SIG-M5 (cell line): ENCODE measurements at regions not wholly inside any gene's neighbourhood (a gene's known extent, or its start where the extent isn't known, plus 50 kb on each side); places are given as distances from the start of the nearest gene placed in this dataset.
"Not testable (repeated sequence)": the region's sequence is repeated elsewhere in the genome, so short reads cannot be mapped to it uniquely, and the experiment has no call there.

Source experiments
- DNase-seq: peaks from one replicate; lab custom pipeline; 2025; lab: John Stamatoyannopoulos, UW

DNA sequence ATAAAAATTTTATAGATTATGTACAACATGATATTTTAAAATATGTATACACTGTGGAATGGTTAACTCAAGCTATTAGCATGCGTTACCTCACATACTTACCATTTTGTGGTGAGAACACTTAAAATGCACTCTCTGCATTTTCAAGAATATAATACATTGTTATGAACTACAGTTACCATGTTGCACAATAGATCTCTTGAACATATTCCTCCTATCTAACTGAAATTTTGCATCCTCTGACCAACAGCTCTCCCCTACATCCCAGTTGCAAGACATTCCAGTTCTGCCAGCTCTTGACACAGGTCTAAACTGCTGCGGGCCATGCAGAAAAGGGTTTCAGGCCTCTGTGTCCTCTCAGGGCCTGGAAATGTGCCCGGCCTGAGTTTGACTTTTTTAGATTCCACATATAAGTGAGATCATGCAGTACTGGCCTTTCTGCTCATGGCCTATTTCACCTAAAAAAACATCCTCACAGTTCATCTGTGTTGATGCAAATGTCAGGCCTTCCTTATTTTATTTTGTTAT lies 113.7 kb downstream of the CDCA7 start:
- DNase-seq, result no peak

DNA sequence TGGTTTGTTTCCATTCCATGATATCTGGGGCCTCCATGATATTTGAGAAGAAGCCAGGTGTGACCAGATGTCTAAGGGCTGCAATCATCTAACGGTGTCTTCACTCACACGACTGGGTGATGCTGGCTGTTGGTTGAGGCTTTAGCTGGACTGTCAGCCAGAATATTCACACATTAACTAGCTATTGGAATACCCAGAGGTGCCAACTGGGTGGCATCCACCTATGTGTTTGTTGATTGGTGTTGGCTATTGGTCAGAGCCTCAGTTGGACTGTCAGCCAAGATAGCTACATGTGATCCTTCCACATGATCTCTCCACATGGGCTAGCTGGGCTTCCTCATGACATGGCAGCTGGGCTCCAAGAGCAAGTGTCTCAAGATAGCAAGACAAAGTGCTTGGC lies 117.4 kb downstream of the CDCA7 start:
- no peak for DNase-seq

DNA sequence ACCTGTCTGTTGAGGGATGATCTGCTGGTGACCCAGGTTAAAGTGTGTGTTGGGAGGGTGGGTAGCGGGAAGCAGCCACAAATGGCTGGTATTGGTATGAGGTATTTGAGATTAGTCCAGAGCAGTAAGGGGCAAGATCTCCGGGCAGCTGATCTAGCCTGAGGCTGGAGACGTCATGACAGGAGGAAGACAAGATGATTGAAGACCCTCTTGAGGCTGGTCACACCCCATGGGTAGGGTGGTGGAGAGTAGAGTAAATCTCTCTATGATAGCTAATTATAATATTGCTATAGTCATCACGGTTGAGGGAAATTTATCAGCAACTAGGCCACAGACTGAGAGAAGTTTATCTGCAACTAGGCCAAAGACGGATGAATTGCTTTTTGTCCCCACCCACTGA lies 128.5 kb downstream of the CDCA7 start:
- no peak for DNase-seq

DNA sequence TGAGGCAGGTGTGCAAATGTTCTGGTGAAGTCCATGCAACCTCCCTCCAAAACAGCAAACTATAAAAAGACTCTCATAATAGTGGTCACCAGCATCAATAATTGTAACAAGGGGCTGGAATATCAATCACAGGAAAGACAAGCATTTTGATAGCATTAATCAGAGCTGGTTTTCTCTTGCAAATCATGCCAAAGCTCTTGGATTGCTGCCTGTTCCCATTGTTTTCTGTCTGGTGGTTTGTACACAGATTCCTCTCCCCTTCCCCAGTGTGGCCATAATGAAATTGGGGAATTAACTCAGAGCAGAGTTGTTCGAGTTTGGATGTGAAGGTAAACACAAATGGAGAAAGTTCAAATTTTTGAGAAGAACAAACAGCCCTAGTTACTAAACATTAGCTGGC lies 134.2 kb downstream of the CDCA7 start:
- no peak for DNase-seq

DNA sequence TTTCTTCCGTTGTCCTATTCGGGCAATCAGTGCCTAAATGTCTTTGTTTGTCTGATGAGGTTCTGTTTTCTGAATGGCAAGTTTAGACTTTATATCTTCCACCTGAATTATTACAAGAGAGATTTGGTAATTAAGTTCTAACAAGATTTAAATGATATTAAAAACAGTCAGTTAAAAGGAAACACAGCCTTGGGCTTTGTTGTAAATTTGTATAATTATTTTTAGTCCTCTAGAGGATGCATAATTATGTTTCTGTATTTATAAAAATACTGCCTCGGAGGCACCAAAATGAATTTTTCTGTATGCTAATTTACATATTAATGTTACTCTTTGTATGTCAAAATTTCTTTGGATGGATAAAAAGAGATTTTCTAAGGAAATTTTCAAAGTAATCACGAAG lies 136.7 kb downstream of the CDCA7 start:
- DNase-seq, result no peak

DNA sequence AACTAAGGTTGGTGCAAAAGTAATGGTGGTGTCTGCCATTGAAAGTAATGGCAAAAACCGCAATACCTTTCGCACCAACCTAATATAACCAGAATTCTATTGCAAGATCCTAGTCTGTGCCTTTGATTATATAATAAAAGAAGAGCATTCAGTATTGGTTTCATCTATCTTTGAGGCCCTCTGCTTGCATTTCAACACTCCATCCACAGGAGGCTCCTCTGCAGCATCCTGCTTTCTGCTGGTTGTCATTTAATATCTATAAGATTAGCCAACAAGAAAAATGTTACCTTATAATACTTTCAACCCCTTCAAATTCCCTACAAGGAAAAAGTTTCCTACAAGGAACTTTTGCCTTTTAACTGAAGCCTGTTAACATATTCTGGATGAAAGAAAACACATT lies 139.2 kb downstream of the CDCA7 start:
- DNase-seq, result no peak

DNA sequence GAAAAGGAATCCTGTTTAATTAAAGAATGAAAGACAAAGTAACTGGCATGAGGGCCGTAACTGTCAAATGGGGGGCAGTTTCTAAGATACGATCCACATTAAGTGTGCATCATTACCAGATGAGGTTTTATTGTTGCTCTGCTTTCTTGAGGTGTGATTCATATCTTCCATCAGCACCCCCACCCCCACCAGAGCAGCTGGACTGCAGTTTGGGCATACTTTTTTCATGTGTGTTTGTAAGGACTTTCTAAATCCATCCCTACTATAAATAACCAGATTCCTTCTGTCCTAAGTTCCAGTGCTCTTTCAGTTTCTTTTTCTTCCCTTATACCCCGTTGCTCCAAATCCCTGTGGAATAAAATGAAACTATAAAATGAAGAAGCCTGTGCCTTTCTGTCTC lies 142.1 kb downstream of the CDCA7 start:
- DNase-seq, result no peak

DNA sequence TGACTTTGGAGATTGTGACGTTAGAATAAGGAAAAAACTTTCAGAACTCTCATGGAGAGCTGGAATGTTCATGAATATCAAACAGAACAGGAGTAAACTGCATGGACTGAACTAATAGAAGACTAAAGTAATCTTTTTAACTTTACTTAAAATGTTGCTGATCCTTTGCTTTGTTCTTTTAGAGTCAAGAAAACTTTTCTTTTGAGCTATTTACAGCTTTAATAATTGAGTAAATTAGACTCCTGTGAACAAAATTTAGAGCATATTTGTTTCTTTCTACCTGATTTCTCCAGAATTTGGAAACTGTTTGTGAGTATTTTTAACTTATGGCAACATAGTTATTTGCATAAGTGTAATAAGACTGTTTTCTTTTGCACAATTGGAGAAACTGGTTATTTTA lies 146.3 kb downstream of the CDCA7 start:
- no peak for DNase-seq

DNA sequence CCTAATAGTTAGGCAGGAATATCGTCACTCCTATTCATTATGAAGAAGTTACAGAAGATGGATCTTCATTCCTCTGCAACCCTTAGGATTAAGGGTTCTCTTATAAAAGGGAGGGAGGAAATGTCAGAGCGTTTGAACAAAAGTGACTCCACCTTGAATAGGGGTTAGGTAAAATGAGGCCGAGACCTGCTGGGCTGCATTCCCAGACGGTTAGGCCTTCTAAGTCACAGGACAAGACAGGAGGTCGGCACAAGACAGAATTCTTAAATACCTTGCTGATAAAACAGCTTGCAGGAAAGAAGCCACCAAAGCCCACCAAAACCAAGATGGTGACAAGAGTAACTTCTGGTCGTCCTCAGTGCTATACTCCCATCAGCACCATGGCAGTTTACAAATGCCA lies 147.6 kb downstream of the CDCA7 start:
- DNase-seq, result no peak

DNA sequence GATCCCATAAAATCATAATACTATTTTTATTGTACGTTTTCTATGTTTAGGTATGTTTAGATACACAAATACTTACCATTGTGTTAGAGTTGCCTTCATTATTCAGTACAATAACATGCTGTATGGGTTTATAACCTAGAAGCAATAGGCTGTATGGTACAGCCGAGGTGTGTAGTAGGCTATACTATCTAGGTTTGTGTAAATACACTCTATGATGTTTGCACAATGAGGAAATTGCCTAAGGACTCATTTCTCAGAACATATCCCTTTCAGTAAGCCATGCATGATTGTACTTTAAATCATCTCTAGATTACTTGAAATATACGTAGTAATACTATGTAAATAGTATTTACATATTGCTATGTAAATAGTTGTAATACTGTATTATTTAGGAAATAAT lies 156.7 kb downstream of the CDCA7 start:
- DNase-seq, result no peak

DNA sequence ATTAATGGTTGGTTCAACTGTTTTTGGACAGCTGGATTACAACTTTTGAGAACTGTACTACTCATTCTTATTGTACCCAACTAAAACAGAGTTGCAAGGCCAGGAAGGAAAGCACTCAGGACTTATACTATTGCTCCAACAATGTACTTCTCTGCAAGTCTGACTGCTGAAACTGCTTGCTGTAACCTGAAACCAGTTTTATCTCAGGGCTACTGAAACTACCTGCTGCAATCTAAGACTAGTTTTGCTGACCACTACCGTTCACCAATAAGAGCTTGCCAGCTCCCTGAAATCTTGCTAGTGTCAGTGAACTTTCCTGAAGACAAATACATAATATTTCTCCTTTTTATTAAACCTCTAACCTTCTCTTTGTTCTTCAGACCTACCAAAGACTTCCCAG lies 157.3 kb downstream of the CDCA7 start:
- DNase-seq, result no peak

DNA sequence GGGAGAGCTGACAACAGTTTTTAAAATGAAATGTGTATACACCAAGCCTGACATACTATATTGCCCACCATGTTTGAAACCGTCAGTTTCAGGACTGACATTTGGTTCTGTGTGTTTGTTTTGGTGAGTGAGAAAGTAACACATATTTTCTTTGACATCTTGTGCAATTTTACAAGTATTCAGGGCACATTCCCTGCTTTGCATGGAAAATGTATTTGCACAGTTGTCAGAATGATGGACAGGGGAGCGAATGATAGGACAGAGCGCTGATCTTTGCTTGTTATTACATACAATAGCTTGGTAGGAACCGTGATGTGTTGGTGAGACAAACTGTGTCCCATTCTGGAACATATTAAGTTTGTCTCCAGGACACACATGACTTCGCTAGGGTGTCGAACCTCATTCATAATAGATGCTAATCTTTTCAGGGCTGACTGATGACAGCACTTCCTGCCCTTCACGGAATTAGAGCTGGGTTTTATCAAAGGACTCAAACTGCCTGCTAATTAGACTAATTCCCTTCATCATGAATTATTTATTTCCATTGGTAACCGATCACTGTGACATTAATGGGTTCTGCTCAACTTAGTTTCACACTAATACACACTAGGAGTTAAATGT lies 158.5 kb downstream of the CDCA7 start:
- DNase-seq, result no peak

DNA sequence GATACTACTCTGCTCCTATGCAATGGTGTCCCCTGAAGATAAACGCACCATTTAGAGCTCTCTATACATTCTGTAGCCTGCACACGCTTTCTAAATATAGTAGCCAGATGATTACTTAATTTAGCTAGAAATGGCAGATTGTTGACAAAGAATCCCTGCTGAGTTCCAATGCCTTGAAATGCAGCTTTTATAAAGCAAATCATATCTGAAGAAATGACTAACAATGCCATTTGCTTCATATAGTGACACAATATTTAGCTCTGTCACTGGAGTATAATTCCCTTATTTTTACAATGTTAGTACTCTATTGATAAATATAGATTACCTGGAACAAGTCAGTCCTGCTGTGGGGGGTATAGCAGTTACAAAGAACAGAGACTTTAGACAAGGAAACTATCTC lies 166.2 kb downstream of the CDCA7 start:
- no peak for DNase-seq

DNA sequence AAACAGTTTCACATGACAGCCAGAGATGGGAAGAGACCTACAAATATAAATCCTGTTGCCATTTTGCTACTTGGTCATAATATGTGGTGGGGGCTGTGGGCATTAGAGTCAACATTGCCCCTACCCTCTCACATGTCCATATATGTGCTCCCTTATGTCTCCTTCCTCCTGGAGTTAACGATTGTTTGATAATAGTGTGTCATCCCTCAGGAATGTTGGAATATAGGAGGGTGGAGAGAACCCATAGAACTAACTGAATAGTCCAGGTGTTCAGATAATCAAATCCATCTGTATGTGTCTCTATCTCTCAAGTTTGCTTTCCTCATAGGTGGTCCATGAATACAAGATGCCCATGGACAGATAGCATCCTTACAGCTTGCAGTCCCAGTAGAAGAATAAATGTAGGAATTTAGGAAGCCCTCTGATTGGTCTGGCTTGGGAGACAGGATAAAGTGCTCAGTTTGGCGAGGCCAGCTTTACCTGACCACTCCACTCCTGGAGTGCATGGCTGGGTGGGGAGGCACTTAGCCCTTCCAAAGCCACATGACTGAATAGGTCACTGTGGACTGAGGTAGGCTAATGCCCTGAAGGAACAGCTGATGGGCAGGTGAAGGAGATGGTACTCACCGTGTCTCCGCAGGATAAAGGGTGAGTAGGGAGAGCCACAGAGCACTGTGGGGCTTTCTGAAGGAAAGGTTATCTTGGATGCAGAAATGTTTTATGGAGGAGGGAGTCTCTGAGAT lies 166.9 kb downstream of the CDCA7 start:
- DNase-seq, result no peak

DNA sequence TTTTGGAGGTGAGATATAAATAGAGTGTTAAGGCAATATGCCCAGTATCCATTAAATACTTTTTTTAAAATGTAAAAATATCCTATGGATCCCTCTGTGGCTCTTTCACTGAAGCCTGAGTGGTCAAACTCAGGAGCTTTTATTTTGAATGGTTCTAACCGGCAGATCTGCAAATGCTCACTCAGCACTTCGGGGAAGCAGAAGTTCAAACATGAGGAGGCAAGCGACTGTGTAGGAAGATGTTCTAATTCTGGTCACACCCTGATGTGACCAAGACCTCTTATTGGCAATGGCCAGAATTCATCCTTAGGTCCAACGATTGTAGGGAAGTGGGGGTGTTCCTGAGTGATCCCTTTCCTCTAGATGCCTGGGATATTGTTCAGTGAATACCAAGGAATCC lies 168.8 kb downstream of the CDCA7 start:
- DNase-seq, result no peak

DNA sequence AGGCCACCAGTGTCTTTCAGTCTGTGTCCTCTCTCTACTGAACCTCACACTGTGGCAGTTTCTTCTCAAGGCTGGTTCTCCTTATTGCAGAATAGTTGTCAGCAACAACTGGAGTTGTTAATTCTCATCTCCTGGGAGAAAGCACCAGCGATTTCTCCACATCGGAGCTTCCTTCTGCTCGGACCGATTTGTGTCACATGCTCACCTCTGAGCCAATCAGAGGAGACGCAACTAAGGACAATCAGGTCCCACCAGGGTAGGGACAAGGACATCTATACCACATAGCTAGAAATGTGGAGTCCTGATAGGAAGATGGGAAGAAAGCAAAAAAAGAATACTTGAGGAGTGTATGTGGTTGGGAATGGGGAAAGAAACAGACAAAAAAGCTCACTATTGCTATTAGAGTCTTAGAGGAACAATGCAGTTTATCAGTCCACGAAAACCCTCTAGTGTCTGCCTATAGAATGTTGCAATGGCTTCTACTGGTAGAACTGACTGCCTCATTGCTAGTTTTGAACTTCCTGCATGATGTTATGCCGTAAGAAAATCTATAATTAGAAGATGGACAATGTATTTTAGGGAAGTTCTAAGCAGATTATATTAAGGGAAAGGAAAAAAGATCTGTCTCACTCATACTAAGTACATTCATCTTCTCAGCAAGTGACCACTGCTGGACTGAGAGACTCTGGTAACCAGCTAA lies 169.7 kb downstream of the CDCA7 start:
- peak; percentile 8 for DNase-seq

DNA sequence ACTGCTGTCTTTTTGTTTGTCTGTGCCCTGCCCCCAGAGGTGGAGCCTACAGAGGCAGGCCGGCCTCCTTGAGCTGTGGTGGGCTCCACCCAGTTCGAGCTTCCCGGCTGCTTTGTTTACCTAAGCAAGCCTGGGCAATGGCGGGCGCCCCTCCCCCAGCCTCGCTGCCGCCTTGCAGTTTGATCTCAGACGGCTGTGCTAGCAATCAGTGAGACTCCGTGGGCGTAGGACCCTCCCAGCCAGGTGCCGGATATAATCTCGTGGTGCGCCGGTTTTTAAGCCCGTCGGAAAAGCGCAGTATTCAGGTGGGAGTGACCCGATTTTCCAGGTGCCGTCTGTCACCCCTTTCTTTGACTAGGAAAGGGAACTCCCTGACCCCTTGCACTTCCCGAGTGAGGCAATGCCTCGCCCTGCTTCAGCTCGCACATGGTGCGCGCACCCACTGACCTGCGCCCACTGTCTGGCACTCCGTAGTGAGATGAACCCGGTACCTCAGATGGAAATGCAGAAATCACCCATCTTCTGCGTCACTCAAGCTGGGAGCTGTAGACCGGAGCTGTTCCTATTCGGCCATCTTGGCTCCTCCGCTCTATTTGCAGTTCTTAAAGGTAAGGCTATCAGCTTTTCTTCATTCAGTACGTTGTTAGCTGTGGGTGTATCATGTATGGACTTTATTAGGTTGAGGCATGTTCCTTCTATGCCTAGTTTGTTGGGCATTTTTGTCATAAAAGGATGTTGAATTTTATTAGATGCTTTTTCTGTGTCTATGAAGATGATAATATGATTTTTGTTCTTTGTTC lies 178.3 kb downstream of the CDCA7 start:
- not testable (repeated sequence) for DNase-seq

DNA sequence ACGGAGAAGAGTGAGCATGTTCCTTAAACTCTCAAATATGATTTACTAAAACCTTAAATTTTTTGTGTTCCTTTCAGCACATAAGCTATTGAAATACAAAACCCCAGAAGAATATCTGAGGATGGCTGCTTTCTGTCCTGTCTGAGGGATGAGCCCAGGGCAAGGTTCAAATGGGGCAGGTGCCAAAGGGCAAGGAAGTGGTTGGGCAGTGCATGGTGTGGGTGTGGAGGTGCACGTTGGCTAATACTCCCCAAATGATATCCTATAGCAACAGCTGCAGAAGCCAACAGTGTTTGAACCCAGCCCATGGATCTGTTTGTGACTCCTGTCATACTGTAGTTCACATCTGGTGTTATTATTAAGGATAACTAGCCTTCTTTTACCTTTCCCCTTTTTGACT lies 183.0 kb downstream of the CDCA7 start:
- DNase-seq, result no peak

DNA sequence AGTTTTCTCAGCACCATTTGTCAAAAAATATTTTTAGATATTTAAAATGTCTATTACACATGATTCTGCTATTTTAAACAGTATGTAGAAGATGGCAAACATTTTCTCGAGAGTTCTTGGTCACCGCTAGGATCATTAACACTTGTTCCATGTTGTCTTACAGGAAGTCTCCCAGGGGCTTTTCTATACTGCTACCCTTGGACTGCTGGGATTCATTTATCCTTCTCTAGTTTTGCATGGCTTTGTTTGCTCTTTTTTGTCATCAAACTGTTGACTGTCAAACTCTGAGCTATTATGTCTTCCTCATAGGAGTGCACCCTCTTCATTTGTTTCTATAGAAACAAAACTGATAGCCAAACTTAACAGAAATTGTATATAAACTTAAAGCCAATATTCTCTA lies 184.9 kb downstream of the CDCA7 start:
- no peak for DNase-seq

DNA sequence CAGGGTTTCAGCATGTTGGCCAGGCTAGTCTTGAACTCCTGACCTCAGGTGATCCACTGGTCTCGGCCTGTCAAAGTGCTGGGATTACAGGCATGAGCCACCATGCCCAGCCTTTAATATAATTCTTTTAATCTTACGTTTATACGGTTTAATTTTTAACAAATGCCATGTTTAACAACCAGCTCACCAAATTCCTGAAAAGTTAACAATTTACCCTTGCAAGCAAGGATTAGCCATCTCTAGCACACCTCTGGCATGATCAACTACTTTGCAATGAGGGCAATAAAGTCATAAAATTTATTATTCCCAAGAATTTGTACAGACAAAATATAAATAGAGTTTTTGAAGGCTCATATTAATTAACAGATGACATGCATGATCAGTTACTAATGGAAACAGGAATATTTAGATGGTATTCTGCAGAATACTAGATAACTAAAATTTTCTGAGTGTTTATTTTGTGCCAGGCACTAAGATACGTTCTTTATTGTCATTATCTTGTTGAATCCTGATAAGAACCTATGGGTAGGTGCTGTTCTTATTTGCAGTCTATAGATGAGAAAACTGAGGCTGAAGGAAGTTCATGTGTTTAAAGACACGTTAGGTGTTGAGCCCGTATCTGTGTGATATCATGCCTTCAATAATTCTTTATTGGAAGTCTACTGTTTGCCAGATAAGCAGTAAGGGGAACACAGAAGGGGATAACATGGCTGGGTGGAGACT lies 190.1 kb downstream of the CDCA7 start:
- DNase-seq, result no peak

DNA sequence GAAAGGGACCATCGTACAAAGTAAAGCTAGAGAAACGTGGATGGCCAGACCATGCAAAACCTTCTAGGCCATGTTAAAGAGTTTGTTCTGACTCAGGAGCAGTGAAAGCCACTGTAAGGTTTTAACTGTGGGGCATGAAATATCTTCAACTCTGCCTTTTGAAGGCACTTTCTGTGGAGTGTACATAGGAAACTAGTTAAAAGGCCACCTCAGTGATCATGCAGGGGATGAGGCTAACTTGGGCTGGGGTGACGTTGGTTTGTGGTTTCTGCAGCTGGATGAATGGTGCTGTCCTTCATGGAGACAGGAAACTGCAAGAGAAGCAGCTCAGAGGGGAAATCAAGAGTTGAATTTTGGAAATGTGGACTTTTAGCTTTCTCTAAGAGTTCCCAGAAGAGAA lies 190.7 kb downstream of the CDCA7 start:
- no peak for DNase-seq

DNA sequence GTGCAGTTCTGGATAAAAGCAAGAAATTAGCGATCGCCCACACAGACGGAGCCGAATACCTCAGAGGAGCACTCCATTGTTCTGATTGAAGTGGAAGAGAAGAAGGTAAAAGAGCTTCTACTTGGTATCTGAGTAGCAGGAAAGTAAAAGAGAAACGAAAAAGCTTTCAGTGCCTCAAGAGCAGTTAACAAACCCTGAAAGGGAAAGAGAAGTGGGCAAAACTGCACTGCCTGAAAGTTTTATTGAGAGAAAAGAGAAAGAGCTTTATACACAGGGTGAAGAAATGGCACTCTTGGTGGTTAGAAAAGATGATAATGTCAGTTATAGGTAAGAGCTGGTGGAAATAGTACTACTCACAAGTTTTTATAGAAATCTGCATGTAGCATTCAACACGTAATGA lies 192.8 kb downstream of the CDCA7 start:
- no peak for DNase-seq
